ENCODE measurements at regions not wholly inside any gene's neighbourhood (a gene's known extent, or its start where the extent isn't known, plus 50 kb on each side); places are given as distances from the start of the nearest gene placed in this dataset.

- H3K79me1 ChIP-seq (ENCODE audit: low read length), result no peaks in the 10 kb centered on the region
- no peak overlapping the region for H3K27ac ChIP-seq (ENCODE audit: low read depth, low read length)
- no peak for DNase-seq
- H4K5ac ChIP-seq (ENCODE audit: low read length), result no peak overlapping the region
- H3K4me3 ChIP-seq (ENCODE audit: low read length), result no peak overlapping the region
- no peak overlapping the region for H3K4me2 ChIP-seq (ENCODE audit: low read length)
- no peak overlapping the region for H3K9ac ChIP-seq (ENCODE audit: low read length)
- H3K4ac ChIP-seq (ENCODE audit: low read depth, low read length), result no peak overlapping the region
- no peaks in the 10 kb centered on the region for H3K4me1 ChIP-seq (ENCODE audit: control insufficient read depth, low read depth, low read length)
- H3K79me2 ChIP-seq (ENCODE audit: control insufficient read depth, insufficient read depth, low read length), result no peaks in the 10 kb centered on the region
- no peak overlapping the region for H3K56ac ChIP-seq (ENCODE audit: low read length)
- no peak overlapping the region for H2BK15ac ChIP-seq (replicated peaks; ENCODE audit: low read depth)
- H3K18ac ChIP-seq (ENCODE audit: low read length), result no peak overlapping the region
- H3K27me3 ChIP-seq (ENCODE audit: insufficient read depth, low read length, poor library complexity), result no peaks in the 10 kb centered on the region
- no peak overlapping the region for H2BK120ac ChIP-seq (ENCODE audit: low read depth, low read length)
- H3K36me3 ChIP-seq (ENCODE audit: control insufficient read depth, insufficient read depth, low read length), result no peaks in the 10 kb centered on the region
- WGBS (ENCODE audit: extremely low coverage, insufficient coverage, low lambda C conversion rate), result no CpG with 5 or more reads among the region's 2 CpGs
- no peak overlapping the region for H2AK5ac ChIP-seq (ENCODE audit: low read length)
- H2BK5ac ChIP-seq (ENCODE audit: low read length), result no peak overlapping the region
- no peak overlapping the region for H3K23ac ChIP-seq (ENCODE audit: low read length)
- H4K8ac ChIP-seq (ENCODE audit: low read depth, low read length), result no peak overlapping the region
These were observed 901.6 kb downstream of the TUSC7 start for GRCh38 chr3:117611211-117611610.

GRCh38 chr3:117616227-117616626, 906.6 kb downstream of the TUSC7 start:
- Histone ChIP-seq H3K4me1 (ENCODE audit: control insufficient read depth, low read depth, low read length) (no peaks in the 10 kb centered on the region), H2BK15ac (replicated peaks; ENCODE audit: low read depth) (no peak overlapping the region), H3K4ac (ENCODE audit: low read depth, low read length) (no peak overlapping the region), H3K23ac (ENCODE audit: low read length) (no peak overlapping the region), H2AK5ac (ENCODE audit: low read length) (no peak overlapping the region), H4K5ac (ENCODE audit: low read length) (no peak overlapping the region), H3K4me2 (ENCODE audit: low read length) (no peak overlapping the region), H3K79me1 (ENCODE audit: low read length) (no peaks in the 10 kb centered on the region), H4K8ac (ENCODE audit: low read depth, low read length) (no peak overlapping the region), H2BK120ac (ENCODE audit: low read depth, low read length) (no peak overlapping the region), H3K27me3 (ENCODE audit: insufficient read depth, low read length, poor library complexity) (no peaks in the 10 kb centered on the region), H3K18ac (ENCODE audit: low read length) (no peak overlapping the region), H3K4me3 (ENCODE audit: low read length) (no peak overlapping the region), H3K56ac (ENCODE audit: low read length) (no peak overlapping the region), H3K9ac (ENCODE audit: low read length) (no peak overlapping the region), H3K79me2 (ENCODE audit: control insufficient read depth, insufficient read depth, low read length) (no peaks in the 10 kb centered on the region), H3K36me3 (ENCODE audit: control insufficient read depth, insufficient read depth, low read length) (no peaks in the 10 kb centered on the region), H3K27ac (ENCODE audit: low read depth, low read length) (no peak overlapping the region), H2BK5ac (ENCODE audit: low read length) (no peak overlapping the region)
- DNase-seq, result no peak
- WGBS (ENCODE audit: extremely low coverage, insufficient coverage, low lambda C conversion rate), result no CpG with 5 or more reads among the region's 2 CpGs

- H3K56ac ChIP-seq (ENCODE audit: low read length), result no peak overlapping the region
- no peak overlapping the region for H3K18ac ChIP-seq (ENCODE audit: low read length)
- H2BK120ac ChIP-seq (ENCODE audit: low read depth, low read length), result no peak overlapping the region
- H3K9ac ChIP-seq (ENCODE audit: low read length), result no peak overlapping the region
- no peak overlapping the region for H4K5ac ChIP-seq (ENCODE audit: low read length)
- H4K8ac ChIP-seq (ENCODE audit: low read depth, low read length), result no peak overlapping the region
- no CpG with 5 or more reads among the region's 1 CpG for WGBS (ENCODE audit: extremely low coverage, insufficient coverage, low lambda C conversion rate)
- no peak overlapping the region for H3K27ac ChIP-seq (ENCODE audit: low read depth, low read length)
- no peak for DNase-seq
- no peaks in the 10 kb centered on the region for H3K79me2 ChIP-seq (ENCODE audit: control insufficient read depth, insufficient read depth, low read length)
- H2BK15ac ChIP-seq (replicated peaks; ENCODE audit: low read depth), result no peak overlapping the region
- H3K79me1 ChIP-seq (ENCODE audit: low read length), result no peaks in the 10 kb centered on the region
- no peak overlapping the region for H3K4me3 ChIP-seq (ENCODE audit: low read length)
- no peak overlapping the region for H3K4ac ChIP-seq (ENCODE audit: low read depth, low read length)
- H3K27me3 ChIP-seq (ENCODE audit: insufficient read depth, low read length, poor library complexity), result no peaks in the 10 kb centered on the region
- H2AK5ac ChIP-seq (ENCODE audit: low read length), result no peak overlapping the region
- no peaks in the 10 kb centered on the region for H3K4me1 ChIP-seq (ENCODE audit: control insufficient read depth, low read depth, low read length)
- H3K23ac ChIP-seq (ENCODE audit: low read length), result no peak overlapping the region
- no peak overlapping the region for H2BK5ac ChIP-seq (ENCODE audit: low read length)
- no peaks in the 10 kb centered on the region for H3K36me3 ChIP-seq (ENCODE audit: control insufficient read depth, insufficient read depth, low read length)
- no peak overlapping the region for H3K4me2 ChIP-seq (ENCODE audit: low read length)
These were observed 908.3 kb downstream of the TUSC7 start for GRCh38 chr3:117617906-117618305.

GRCh38 chr3:117618462-117618861, 908.9 kb downstream of the TUSC7 start:
- no peak overlapping the region for H3K9ac ChIP-seq (ENCODE audit: low read length)
- no peaks in the 10 kb centered on the region for H3K27me3 ChIP-seq (ENCODE audit: insufficient read depth, low read length, poor library complexity)
- H3K4me2 ChIP-seq (ENCODE audit: low read length), result no peak overlapping the region
- H3K56ac ChIP-seq (ENCODE audit: low read length), result no peak overlapping the region
- H4K5ac ChIP-seq (ENCODE audit: low read length), result no peak overlapping the region
- no peaks in the 10 kb centered on the region for H3K36me3 ChIP-seq (ENCODE audit: control insufficient read depth, insufficient read depth, low read length)
- WGBS (ENCODE audit: extremely low coverage, insufficient coverage, low lambda C conversion rate), result no CpG with 5 or more reads among the region's 1 CpG
- no peaks in the 10 kb centered on the region for H3K79me1 ChIP-seq (ENCODE audit: low read length)
- no peak overlapping the region for H2AK5ac ChIP-seq (ENCODE audit: low read length)
- H3K27ac ChIP-seq (ENCODE audit: low read depth, low read length), result no peak overlapping the region
- no peak overlapping the region for H3K4me3 ChIP-seq (ENCODE audit: low read length)
- H3K18ac ChIP-seq (ENCODE audit: low read length), result no peak overlapping the region
- no peak overlapping the region for H2BK120ac ChIP-seq (ENCODE audit: low read depth, low read length)
- no peak overlapping the region for H2BK15ac ChIP-seq (replicated peaks; ENCODE audit: low read depth)
- H3K79me2 ChIP-seq (ENCODE audit: control insufficient read depth, insufficient read depth, low read length), result no peaks in the 10 kb centered on the region
- H3K4ac ChIP-seq (ENCODE audit: low read depth, low read length), result no peak overlapping the region
- H3K4me1 ChIP-seq (ENCODE audit: control insufficient read depth, low read depth, low read length), result no peaks in the 10 kb centered on the region
- no peak overlapping the region for H4K8ac ChIP-seq (ENCODE audit: low read depth, low read length)
- H3K23ac ChIP-seq (ENCODE audit: low read length), result no peak overlapping the region
- no peak for DNase-seq
- H2BK5ac ChIP-seq (ENCODE audit: low read length), result no peak overlapping the region

- no peaks in the 10 kb centered on the region for H3K79me1 ChIP-seq (ENCODE audit: low read length)
- H3K23ac ChIP-seq (ENCODE audit: low read length), result no peak overlapping the region
- DNase-seq, result no peak
- no peak overlapping the region for H3K56ac ChIP-seq (ENCODE audit: low read length)
- no peak overlapping the region for H2BK15ac ChIP-seq (replicated peaks; ENCODE audit: low read depth)
- H2BK5ac ChIP-seq (ENCODE audit: low read length), result no peak overlapping the region
- no peaks in the 10 kb centered on the region for H3K27me3 ChIP-seq (ENCODE audit: insufficient read depth, low read length, poor library complexity)
- WGBS (ENCODE audit: extremely low coverage, insufficient coverage, low lambda C conversion rate), result no CpG with 5 or more reads among the region's 1 CpG
- no peak overlapping the region for H3K18ac ChIP-seq (ENCODE audit: low read length)
- H2BK120ac ChIP-seq (ENCODE audit: low read depth, low read length), result no peak overlapping the region
- H3K27ac ChIP-seq (ENCODE audit: low read depth, low read length), result no peak overlapping the region
- no peaks in the 10 kb centered on the region for H3K4me1 ChIP-seq (ENCODE audit: control insufficient read depth, low read depth, low read length)
- H3K4me2 ChIP-seq (ENCODE audit: low read length), result no peak overlapping the region
- H3K4ac ChIP-seq (ENCODE audit: low read depth, low read length), result no peak overlapping the region
- no peak overlapping the region for H4K8ac ChIP-seq (ENCODE audit: low read depth, low read length)
- no peak overlapping the region for H4K5ac ChIP-seq (ENCODE audit: low read length)
- H3K79me2 ChIP-seq (ENCODE audit: control insufficient read depth, insufficient read depth, low read length), result no peaks in the 10 kb centered on the region
- no peak overlapping the region for H2AK5ac ChIP-seq (ENCODE audit: low read length)
- H3K9ac ChIP-seq (ENCODE audit: low read length), result no peak overlapping the region
- no peaks in the 10 kb centered on the region for H3K36me3 ChIP-seq (ENCODE audit: control insufficient read depth, insufficient read depth, low read length)
- H3K4me3 ChIP-seq (ENCODE audit: low read length), result no peak overlapping the region
These were observed 910.2 kb downstream of the TUSC7 start for GRCh38 chr3:117619805-117620204.

- Histone ChIP-seq H3K4me1 (ENCODE audit: control insufficient read depth, low read depth, low read length) (peaks cover 3% of the 10 kb centered on the region), H3K79me2 (ENCODE audit: control insufficient read depth, insufficient read depth, low read length) (no peaks in the 10 kb centered on the region), H3K18ac (ENCODE audit: low read length) (no peak overlapping the region), H3K23ac (ENCODE audit: low read length) (no peak overlapping the region), H2BK120ac (ENCODE audit: low read depth, low read length) (no peak overlapping the region), H3K4me3 (ENCODE audit: low read length) (no peak overlapping the region), H3K4me2 (ENCODE audit: low read length) (no peak overlapping the region), H2BK5ac (ENCODE audit: low read length) (no peak overlapping the region), H4K8ac (ENCODE audit: low read depth, low read length) (no peak overlapping the region), H3K27ac (ENCODE audit: low read depth, low read length) (no peak overlapping the region), H3K9ac (ENCODE audit: low read length) (no peak overlapping the region), H2BK15ac (replicated peaks; ENCODE audit: low read depth) (no peak overlapping the region), H2AK5ac (ENCODE audit: low read length) (no peak overlapping the region), H3K79me1 (ENCODE audit: low read length) (no peaks in the 10 kb centered on the region), H3K27me3 (ENCODE audit: insufficient read depth, low read length, poor library complexity) (no peaks in the 10 kb centered on the region), H4K5ac (ENCODE audit: low read length) (no peak overlapping the region), H3K4ac (ENCODE audit: low read depth, low read length) (no peak overlapping the region), H3K56ac (ENCODE audit: low read length) (no peak overlapping the region), H3K36me3 (ENCODE audit: control insufficient read depth, insufficient read depth, low read length) (no peaks in the 10 kb centered on the region)
- no CpG with 5 or more reads among the region's 4 CpGs for WGBS (ENCODE audit: extremely low coverage, insufficient coverage, low lambda C conversion rate)
- DNase-seq, result peak; percentile 29
These were observed 912.7 kb downstream of the TUSC7 start for GRCh38 chr3:117622171-117622841.

All from mesendoderm (in vitro differentiated cells).